OCI-LY3 (cell line): ENCODE measurements at regions not wholly inside any gene's neighbourhood (a gene's known extent, or its start where the extent isn't known, plus 50 kb on each side); places are given as distances from the start of the nearest gene placed in this dataset.

Experiments used
- H2AFZ ChIP-seq: fragments of 200-600, 300-600 bp; shearing (Covaris generic); 2 replicates; pipeline ENCODE4 v1.6.0; 2014; ENCODE audit warnings: antibody characterized with exemption, low read depth, low read length
- H3K27ac ChIP-seq: fragments of 200-600, 300-600 bp; sonication (generic); 2 replicates; pipeline ENCODE4 v1.5.1; 2014; ENCODE audit warnings: mild to moderate bottlenecking, low read length, moderate library complexity, mixed read lengths
- H3K27me3 ChIP-seq: fragments of 200-600, 300-600 bp; sonication (generic); 2 replicates; pipeline ENCODE4 v1.6.1; 2014; ENCODE audit warnings: low read depth, low read length, mixed read lengths
- H3K36me3 ChIP-seq: fragments of 200-600, 300-600 bp; sonication (generic); replicated peaks from 2 replicates; pipeline ENCODE3; 2014; ENCODE audit warnings: low read depth, low read length, mixed read lengths
- H3K4me1 ChIP-seq: fragments of 300-600, 200-600 bp; sonication (generic); 2 replicates; pipeline ENCODE4 v1.6.1; 2014; ENCODE audit warnings: low read length, mixed read lengths
- H3K4me2 ChIP-seq: fragments of 200-600, 300-600 bp; sonication (generic); 2 replicates; pipeline ENCODE4 v1.6.1; 2014; ENCODE audit warnings: low read length, mixed read lengths
- H3K4me3 ChIP-seq: fragments of 300-600, 200-600 bp; sonication (generic); 2 replicates; pipeline ENCODE4 v1.5.1; 2014; ENCODE audit warnings: antibody characterized with exemption, mild to moderate bottlenecking, low read length, moderate library complexity
- H3K79me2 ChIP-seq: fragments of 300-600, 200-600 bp; shearing (Covaris generic); 2 replicates; pipeline ENCODE4 v1.6.1; 2014; ENCODE audit warnings: mild to moderate bottlenecking, low read length, mixed read lengths
- H3K9ac ChIP-seq: fragments of 300-600, 200-600 bp; shearing (Covaris generic); 2 replicates; pipeline ENCODE4 v1.6.0; 2014; ENCODE audit warnings: mild to moderate bottlenecking, low read length, moderate library complexity
- H3K9me3 ChIP-seq: fragments of 200-600, 300-600 bp; shearing (Covaris generic); 2 replicates; pipeline ENCODE4 v1.6.1; 2014; ENCODE audit warnings: low read length, mixed read lengths; ENCODE audit not compliant: insufficient read depth
- H4K20me1 ChIP-seq: fragments of 200-600, 300-600 bp; sonication (generic); 2 replicates; pipeline ENCODE4 v1.6.1; 2016; ENCODE audit warnings: low read length, mixed read lengths; ENCODE audit not compliant: insufficient read depth
- CTCF ChIP-seq: fragments of 200-600, 300-600 bp; sonication (generic); IDR thresholded peaks from 2 replicates; pipeline ENCODE4 v1.5.1; 2014; ENCODE audit warnings: antibody characterized with exemption, low read length, low read depth
- EZH2phosphoT487 ChIP-seq: fragments of 200-600 bp; shearing (Covaris generic); IDR thresholded peaks from 2 replicates; pipeline ENCODE4 v1.6.1; 2018; ENCODE audit warnings: antibody characterized with exemption, mixed run types, low read depth

GRCh38 chr5:52655163-52655562 is 132.6 kb upstream of the ITGA1 start:
- Histone ChIP-seq H3K27ac (no peak overlapping the region), H3K79me2 (no peaks in the 10 kb centered on the region), H3K4me2 (no peak overlapping the region), H3K4me3 (no peak overlapping the region), H2AFZ (no peak overlapping the region), H3K4me1 (no peaks in the 10 kb centered on the region), H3K9me3 (no peaks in the 10 kb centered on the region), H3K27me3 (no peaks in the 10 kb centered on the region), H3K36me3 (no peaks in the 10 kb centered on the region), H4K20me1 (no peaks in the 10 kb centered on the region), H3K9ac (no peak overlapping the region)
- no peak for TF ChIP-seq CTCF
- TF ChIP-seq EZH2phosphoT487, result no peak

- no peaks in the 10 kb centered on the region for H3K4me1 ChIP-seq
- H3K27ac ChIP-seq, result no peak overlapping the region
- H3K79me2 ChIP-seq, result no peaks in the 10 kb centered on the region
- H3K36me3 ChIP-seq, result no peaks in the 10 kb centered on the region
- H3K4me2 ChIP-seq, result peak overlapping the region; percentile 72
- no peaks in the 10 kb centered on the region for H3K27me3 ChIP-seq
- H3K9me3 ChIP-seq, result no peaks in the 10 kb centered on the region
- peak overlapping the region; percentile 64 for H2AFZ ChIP-seq
- H3K9ac ChIP-seq, result 0 out of 2 replicates have a peak overlapping the region, but pooled peaks have one; percentile 23
- TF ChIP-seq EZH2phosphoT487 (no peak), CTCF (no peak)
- H4K20me1 ChIP-seq, result no peaks in the 10 kb centered on the region
- H3K4me3 ChIP-seq, result peak overlapping the region; percentile 65
These were observed 131.0 kb upstream of the ITGA1 start for GRCh38 chr5:52656569-52657246.

GRCh38 chr5:52657247-52657645 is 130.5 kb upstream of the ITGA1 start:
- Histone ChIP-seq H3K9me3 (no peaks in the 10 kb centered on the region), H3K36me3 (no peaks in the 10 kb centered on the region), H3K4me3 (peak overlapping the region; percentile 65), H3K79me2 (no peaks in the 10 kb centered on the region), H2AFZ (peak overlapping the region; percentile 64), H3K27ac (no peak overlapping the region), H3K9ac (0 out of 2 replicates have a peak overlapping the region, but pooled peaks have one; percentile 23), H3K27me3 (no peaks in the 10 kb centered on the region), H4K20me1 (no peaks in the 10 kb centered on the region), H3K4me1 (no peaks in the 10 kb centered on the region), H3K4me2 (peak overlapping the region; percentile 72)
- TF ChIP-seq EZH2phosphoT487, result no peak
- TF ChIP-seq CTCF, result peak; percentile 57

GRCh38 chr5:52658246-52658645 is 129.5 kb upstream of the ITGA1 start:
- H3K4me1 ChIP-seq, result no peaks in the 10 kb centered on the region
- H3K4me2 ChIP-seq, result no peak overlapping the region
- no peak overlapping the region for H3K9ac ChIP-seq
- H3K9me3 ChIP-seq, result no peaks in the 10 kb centered on the region
- no peak overlapping the region for H2AFZ ChIP-seq
- no peaks in the 10 kb centered on the region for H3K79me2 ChIP-seq
- no peaks in the 10 kb centered on the region for H3K27me3 ChIP-seq
- no peaks in the 10 kb centered on the region for H3K36me3 ChIP-seq
- no peak for TF ChIP-seq CTCF
- no peaks in the 10 kb centered on the region for H4K20me1 ChIP-seq
- no peak overlapping the region for H3K27ac ChIP-seq
- H3K4me3 ChIP-seq, result no peak overlapping the region
